Limb (tissue), 2 donors: ENCODE measurements at regions not wholly inside any gene's neighbourhood (a gene's known extent, or its start where the extent isn't known, plus 50 kb on each side); places are given as distances from the start of the nearest gene placed in this dataset.
A peak's percentile ranks its signal among the peaks of the same experiment; 100 is the strongest.

Experiments
- DNase-seq, 2 donors: peaks; one replicate each; pipeline ENCODE4 v3.0.0-alpha.2; 2016; ENCODE audit errors: extremely low spot score in 2 of 2

GRCh38 chr21:39124681-39125251 is 58.5 kb downstream of the PSMG1 start:
- DNase-seq, result peak in 1 of 2 donors; percentile 45

- no peak for DNase-seq
Measured at GRCh38 chr21:39123375-39123774, 59.9 kb downstream of the PSMG1 start.

- DNase-seq, result no peak
Measured at GRCh38 chr21:39121600-39122355, 61.5 kb downstream of the PSMG1 start.

GRCh38 chr21:39120876-39121599 is 62.2 kb downstream of the PSMG1 start:
- no peak for DNase-seq

- DNase-seq, result no peak
Measured at GRCh38 chr21:39119891-39120290, 63.4 kb downstream of the PSMG1 start.

GRCh38 chr21:39118604-39119215 is 64.5 kb downstream of the PSMG1 start:
- DNase-seq, result no peak

- no peak for DNase-seq
Measured at GRCh38 chr21:39118061-39118460, 65.2 kb downstream of the PSMG1 start.

GRCh38 chr21:39117440-39117970 is 65.7 kb downstream of the PSMG1 start:
- no peak for DNase-seq

- DNase-seq, result no peak
Measured at GRCh38 chr21:39116761-39117439, 66.4 kb downstream of the PSMG1 start.

GRCh38 chr21:39115576-39116235 is 67.5 kb downstream of the PSMG1 start:
- DNase-seq, result no peak

- no peak for DNase-seq
Measured at GRCh38 chr21:39114871-39115575, 68.2 kb downstream of the PSMG1 start.

GRCh38 chr21:39111931-39112550 is 71.2 kb downstream of the PSMG1 start:
- peak in 1 of 2 donors; percentile 24 for DNase-seq

- DNase-seq, result no peak
Measured at GRCh38 chr21:39110431-39110830, 72.8 kb downstream of the PSMG1 start.

- DNase-seq, result no peak
Measured at GRCh38 chr21:39109596-39110210, 73.5 kb downstream of the PSMG1 start.

- DNase-seq, result no peak
Measured at GRCh38 chr21:39109163-39109530, 74.1 kb downstream of the PSMG1 start.

- DNase-seq, result no peak
Measured at GRCh38 chr21:39108291-39109162, 74.7 kb downstream of the PSMG1 start.

GRCh38 chr21:39107739-39108138 is 75.5 kb downstream of the PSMG1 start:
- no peak for DNase-seq

- no peak for DNase-seq
Measured at GRCh38 chr21:39106881-39107462, 76.3 kb downstream of the PSMG1 start.
